OCI-LY1 (cell line): ENCODE measurements at regions not wholly inside any gene's neighbourhood (a gene's known extent, or its start where the extent isn't known, plus 50 kb on each side); places are given as distances from the start of the nearest gene placed in this dataset.

Experiments used
- CTCF ChIP-seq: fragments of 200-600 bp; sonication (generic), shearing (Covaris generic); IDR thresholded peaks from 2 replicates; pipeline ENCODE4 v1.5.1; 2017; ENCODE audit warnings: mild to moderate bottlenecking, antibody characterized with exemption, low read length, moderate library complexity, mixed read lengths
- EZH2 ChIP-seq: fragments of 200-600 bp; sonication (generic), shearing (Covaris generic); IDR thresholded peaks from 2 replicates; pipeline ENCODE4 v1.8.0; 2017; ENCODE audit warnings: borderline replicate concordance, mixed run types, mild to moderate bottlenecking, antibody characterized with exemption, low read length, moderate library complexity, mixed read lengths

DNA sequence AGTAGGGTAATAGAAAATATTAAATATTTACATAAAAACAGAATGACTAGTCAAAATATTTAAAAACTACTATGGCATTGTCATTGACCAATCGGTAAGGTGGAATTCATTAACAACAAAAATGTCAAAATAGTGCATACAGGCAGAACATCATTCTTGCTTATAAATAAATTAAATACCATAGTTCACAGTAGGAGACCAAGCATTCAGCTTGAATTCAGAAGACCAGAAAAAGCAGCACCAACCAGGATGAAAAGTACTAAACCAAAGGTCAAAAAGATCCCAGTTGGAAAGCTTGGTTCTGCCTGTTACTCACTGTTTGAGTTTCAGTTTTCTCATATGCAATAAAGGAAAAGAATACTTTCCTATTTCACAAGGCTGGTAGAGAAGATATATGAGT is 244.3 kb downstream of the OSR1 start:
- TF ChIP-seq CTCF (no peak), EZH2 (no peak)
